Testis (tissue), 2 donors: ENCODE measurements at regions not wholly inside any gene's neighbourhood (a gene's known extent, or its start where the extent isn't known, plus 50 kb on each side); places are given as distances from the start of the nearest gene placed in this dataset.

Experiments used
- DNase-seq: peaks from one replicate; pipeline ENCODE4 v3.0.0-alpha.2; 2019
- H3K27ac ChIP-seq, 2 donors: fragments of 200-600 bp; sonication (generic); one replicate each; pipeline ENCODE4 v1.5.1; 2019
- H3K27me3 ChIP-seq: fragments of 200-600 bp; sonication (generic); one replicate; pipeline ENCODE4 v1.5.1; 2019
- H3K36me3 ChIP-seq: fragments of 200-600 bp; sonication (generic); one replicate; pipeline ENCODE4 v1.5.1; 2017; ENCODE audit warnings: low read depth; ENCODE audit errors: missing control alignments
- H3K4me1 ChIP-seq: fragments of 200-600 bp; sonication (generic); one replicate; pipeline ENCODE4 v1.5.1; 2019
- H3K4me3 ChIP-seq, 2 donors: fragments of 200-600 bp; sonication (generic); one replicate each; pipeline ENCODE4 v1.5.1; 2017 to 2019
- H3K9me3 ChIP-seq: fragments of 200-600 bp; sonication (generic); one replicate; pipeline ENCODE4 v1.5.1; 2017
- CTCF ChIP-seq, 3 experiments: fragments of 450-650 bp in 2 of 3; fragments of 200-600 bp in 1 of 3; sonication (generic) in 1 of 3; IDR thresholded peaks; one replicate each; pipeline ENCODE4 v1.5.1; 2016 to 2019; ENCODE audit warnings: antibody characterized with exemption in 3 of 3, mild to moderate bottlenecking in 2 of 3, moderate library complexity in 1 of 3
- POLR2A ChIP-seq: fragments of 450-650 bp; IDR thresholded peaks from one replicate; pipeline ENCODE4 v1.6.1; 2017; ENCODE audit warnings: antibody characterized with exemption, mild to moderate bottlenecking, moderate library complexity
- WGBS, 2 donors: methylation state at CpG; one replicate each; pipeline ENCODE4 v1.1.5; 2018; 5-methylcytosine and 5-hydroxymethylcytosine counted together
- intact Hi-C: fragments of 100-400 bp; cut with DNase I; formaldehyde crosslinking; loops from one replicate; pipeline ENCODE4 v1.15.1; 2023; ENCODE audit warnings: low total_unique reads

GRCh38 chr1:244165021-244165420, 113.9 kb downstream of the ZBTB18 start:
- Histone ChIP-seq H3K4me1 (no peaks in the 10 kb centered on the region), H3K27me3 (no peaks in the 10 kb centered on the region), H3K4me3 (no peak overlapping the region), H3K36me3 (no peaks in the 10 kb centered on the region), H3K9me3 (no peaks in the 10 kb centered on the region), H3K27ac (no peak overlapping the region)
- intact Hi-C loops: no loop called here
- WGBS, 2 donors: 74 to 90% methylated on average over 3 of the region's 3 CpGs
- TF ChIP-seq CTCF (IDR thresholded peaks at IDR 0.05) (no peak), POLR2A (no peak)
- no peak for DNase-seq

- H3K4me3 ChIP-seq: no peak overlapping the region
- H3K4me1 ChIP-seq: no peaks in the 10 kb centered on the region
- no peaks in the 10 kb centered on the region for H3K36me3 ChIP-seq
- DNase-seq: no peak
- H3K27ac ChIP-seq: no peak overlapping the region
- intact Hi-C loops: no loop called here
- no peaks in the 10 kb centered on the region for H3K9me3 ChIP-seq
- WGBS, 2 donors: 97 to 100% methylated on average over 2 of the region's 2 CpGs
- TF ChIP-seq CTCF (IDR thresholded peaks at IDR 0.05) (no peak), POLR2A (no peak)
- H3K27me3 ChIP-seq: no peaks in the 10 kb centered on the region
Observed at GRCh38 chr1:244165701-244166100, 114.6 kb downstream of the ZBTB18 start.

- Histone ChIP-seq H3K36me3 (no peaks in the 10 kb centered on the region), H3K4me1 (no peaks in the 10 kb centered on the region), H3K27ac (no peak overlapping the region), H3K4me3 (no peak overlapping the region), H3K9me3 (no peaks in the 10 kb centered on the region), H3K27me3 (no peaks in the 10 kb centered on the region)
- WGBS, 2 donors: 74 to 77% methylated on average over 7 of the region's 7 CpGs
- intact Hi-C loops: no loop called here
- TF ChIP-seq CTCF (IDR thresholded peaks at IDR 0.05) (no peak), POLR2A (no peak)
- no peak for DNase-seq
Observed at GRCh38 chr1:244171241-244171985, 120.3 kb downstream of the ZBTB18 start.

- H3K27me3 ChIP-seq: no peaks in the 10 kb centered on the region
- no peak overlapping the region for H3K27ac ChIP-seq
- H3K4me1 ChIP-seq: no peaks in the 10 kb centered on the region
- no peak for DNase-seq
- intact Hi-C loops: no loop called here
- no peak for TF ChIP-seq POLR2A
- no peak for TF ChIP-seq CTCF (IDR thresholded peaks at IDR 0.05)
- H3K36me3 ChIP-seq: no peaks in the 10 kb centered on the region
- H3K4me3 ChIP-seq: no peak overlapping the region
- H3K9me3 ChIP-seq: no peaks in the 10 kb centered on the region
- WGBS, 2 donors: 71 to 77% methylated on average over 4 of the region's 4 CpGs
Observed at GRCh38 chr1:244173240-244173639, 122.2 kb downstream of the ZBTB18 start.

GRCh38 chr1:244173769-244174168, 122.7 kb downstream of the ZBTB18 start:
- WGBS, 2 donors: 47 to 67% methylated on average over 6 of the region's 6 CpGs
- intact Hi-C loops: no loop called here
- no peaks in the 10 kb centered on the region for H3K9me3 ChIP-seq
- no peak overlapping the region for H3K27ac ChIP-seq
- H3K4me1 ChIP-seq: no peaks in the 10 kb centered on the region
- no peak for TF ChIP-seq CTCF (IDR thresholded peaks at IDR 0.05)
- no peak for TF ChIP-seq POLR2A
- DNase-seq: no peak
- no peaks in the 10 kb centered on the region for H3K27me3 ChIP-seq
- H3K36me3 ChIP-seq: no peaks in the 10 kb centered on the region
- H3K4me3 ChIP-seq: no peak overlapping the region
